CD4-positive, alpha-beta T cell treated with Interleukin-4 for 1 hour (primary cell): ENCODE measurements at regions not wholly inside any gene's neighbourhood (a gene's known extent, or its start where the extent isn't known, plus 50 kb on each side); places are given as distances from the start of the nearest gene placed in this dataset.
"Not testable (repeated sequence)": the region's sequence is repeated elsewhere in the genome, so short reads cannot be mapped to it uniquely, and the experiment has no call there.

Source experiments
- DNase-seq, 2 donors: peaks; one replicate each; pipeline ENCODE4 v3.0.0-alpha.2; 2020 to 2022

GRCh38 chr9:138174954-138175353, 297.4 kb downstream of the CACNA1B start:
- DNase-seq, result not testable (repeated sequence)

DNA sequence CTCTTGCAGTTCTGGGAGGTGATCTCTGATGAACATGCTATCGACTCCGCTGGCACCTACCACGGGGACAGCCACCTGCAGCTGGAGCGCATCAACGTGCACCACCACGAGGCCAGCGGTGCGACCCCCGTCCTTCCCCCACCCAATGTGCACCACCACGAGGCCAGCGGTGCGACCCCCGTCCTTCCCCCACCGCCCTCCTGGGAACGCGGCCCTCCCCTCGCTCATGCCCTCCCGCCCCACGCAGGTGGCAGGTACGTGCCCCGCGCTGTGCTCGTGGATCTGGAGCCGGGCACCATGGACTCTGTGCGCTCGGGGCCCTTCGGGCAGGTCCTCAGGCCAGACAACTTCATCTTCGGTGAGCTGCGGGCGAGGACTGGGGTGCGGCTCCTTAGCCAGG, 297.8 kb downstream of the CACNA1B start:
- not testable (repeated sequence) for DNase-seq

DNA sequence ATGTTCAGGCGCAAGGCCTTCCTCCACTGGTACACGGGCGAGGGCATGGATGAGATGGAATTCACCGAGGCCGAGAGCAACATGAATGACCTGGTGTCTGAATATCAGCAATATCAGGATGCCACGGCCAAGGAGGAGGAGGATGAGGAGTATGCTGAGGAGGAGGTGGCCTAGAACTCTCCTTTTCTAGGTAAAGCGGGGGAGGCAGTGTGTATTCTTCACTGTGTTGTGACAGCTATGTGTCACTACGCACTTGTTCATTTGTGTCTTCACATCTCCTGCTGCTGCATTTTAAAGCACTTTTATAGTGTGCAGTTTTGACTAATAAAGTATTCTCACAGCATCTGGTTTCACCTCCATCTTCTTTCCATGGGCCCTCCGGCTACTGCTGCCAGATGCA, 299.5 kb downstream of the CACNA1B start:
- DNase-seq, result not testable (repeated sequence)

DNA sequence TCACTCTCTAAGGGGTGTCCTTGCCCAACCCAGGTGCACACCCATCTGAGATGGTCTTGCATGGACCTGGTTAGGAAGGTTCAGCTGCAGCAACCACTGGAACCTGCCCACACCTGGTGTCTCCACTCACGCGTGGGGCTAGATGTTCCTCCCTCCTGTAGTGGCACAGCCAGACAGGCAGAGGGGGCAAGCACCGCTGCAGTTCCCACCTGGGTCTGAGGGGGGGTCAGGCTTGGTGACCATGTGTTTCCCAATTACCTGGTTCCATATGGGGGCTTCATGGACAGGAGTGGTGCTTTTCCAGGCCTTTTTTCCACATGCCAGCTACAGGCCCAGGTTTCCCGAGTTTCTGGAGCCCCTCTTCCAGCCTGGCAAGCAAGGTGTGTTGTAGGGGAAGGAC, 301.4 kb downstream of the CACNA1B start:
- DNase-seq, result not testable (repeated sequence)

DNA sequence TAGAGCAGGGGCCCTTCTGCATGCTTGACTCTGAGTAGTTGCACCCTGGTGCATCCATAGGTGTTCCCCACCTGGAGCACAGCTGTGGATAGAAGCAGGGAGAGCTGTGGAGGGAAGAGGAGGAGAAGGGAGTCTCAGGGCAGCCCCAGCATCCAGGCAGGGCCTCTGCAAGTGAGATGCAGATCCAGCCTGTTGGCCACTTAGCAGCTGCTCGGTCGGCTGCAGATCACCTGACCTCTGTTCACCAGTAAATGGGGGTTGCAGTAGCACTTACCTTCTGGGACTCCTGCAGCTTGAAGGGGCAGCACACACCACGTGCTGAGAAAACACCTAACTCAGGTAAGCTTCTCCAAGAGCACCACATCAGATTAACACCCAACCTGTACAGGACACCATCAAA, 302.1 kb downstream of the CACNA1B start:
- DNase-seq, result not testable (repeated sequence)

- DNase-seq, result not testable (repeated sequence)
Measured at GRCh38 chr9:138181963-138182362, 304.4 kb downstream of the CACNA1B start.

DNA sequence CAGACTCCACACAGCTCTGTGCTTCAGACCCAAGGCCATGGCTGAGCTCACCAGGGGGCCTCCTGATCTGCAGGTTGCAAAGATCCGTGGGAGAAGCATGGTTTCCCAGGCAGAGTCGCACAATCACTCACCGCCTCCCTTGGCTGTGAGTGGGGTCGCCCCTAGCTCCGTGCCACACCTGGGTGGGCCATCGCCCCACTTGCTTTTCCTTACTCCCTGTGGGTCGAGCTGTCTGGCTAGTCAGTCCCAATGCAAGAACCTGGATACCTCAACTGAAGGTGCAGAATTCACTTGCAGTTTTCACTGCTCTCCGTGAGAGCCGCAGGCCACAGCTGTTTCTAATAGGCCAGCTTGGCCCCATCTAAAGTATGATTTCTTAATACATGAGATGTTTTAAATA, 319.6 kb downstream of the CACNA1B start:
- not testable (repeated sequence) for DNase-seq

- DNase-seq, result not testable (repeated sequence)
Measured at GRCh38 chr9:138198963-138199362, 321.4 kb downstream of the CACNA1B start.

GRCh38 chr9:138199917-138200316, 322.3 kb downstream of the CACNA1B start:
- not testable (repeated sequence) for DNase-seq

DNA sequence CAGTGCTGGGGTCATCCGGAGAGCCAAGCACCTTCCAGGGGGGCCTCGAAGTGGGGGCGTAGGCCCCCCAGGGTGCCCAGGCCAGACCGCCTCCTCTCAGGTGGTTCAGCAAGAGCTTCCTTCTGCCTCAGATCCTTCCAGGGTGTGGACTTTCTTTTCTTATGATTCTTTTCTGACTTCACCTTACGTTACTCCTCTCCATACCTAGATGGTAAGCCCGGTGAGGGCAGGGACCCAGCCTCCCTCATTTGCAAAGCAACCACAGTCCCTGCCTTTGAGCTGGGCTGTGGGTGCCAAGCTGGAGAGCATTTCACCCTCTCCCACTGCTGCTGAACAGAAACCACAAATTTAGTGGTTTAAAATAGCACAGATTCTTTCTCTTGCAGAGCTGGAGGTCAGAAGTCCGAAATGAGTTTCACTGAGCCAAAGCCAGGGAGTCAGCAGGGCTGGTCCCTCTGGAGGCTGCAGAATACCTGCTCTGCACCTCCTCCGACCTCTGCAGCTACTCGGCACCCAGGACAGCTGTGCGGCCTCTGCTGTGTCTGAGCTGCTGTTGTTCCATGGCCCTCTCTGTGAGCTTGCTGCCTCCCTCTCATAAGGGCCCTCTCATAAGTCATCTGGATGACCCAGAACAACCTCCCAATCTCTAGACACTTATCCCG, 323.0 kb downstream of the CACNA1B start:
- DNase-seq, result not testable (repeated sequence)

GRCh38 chr9:138201167-138201889, 323.7 kb downstream of the CACNA1B start:
- DNase-seq, result not testable (repeated sequence)

- DNase-seq, result not testable (repeated sequence)
Measured at GRCh38 chr9:138202043-138202442, 324.5 kb downstream of the CACNA1B start.

DNA sequence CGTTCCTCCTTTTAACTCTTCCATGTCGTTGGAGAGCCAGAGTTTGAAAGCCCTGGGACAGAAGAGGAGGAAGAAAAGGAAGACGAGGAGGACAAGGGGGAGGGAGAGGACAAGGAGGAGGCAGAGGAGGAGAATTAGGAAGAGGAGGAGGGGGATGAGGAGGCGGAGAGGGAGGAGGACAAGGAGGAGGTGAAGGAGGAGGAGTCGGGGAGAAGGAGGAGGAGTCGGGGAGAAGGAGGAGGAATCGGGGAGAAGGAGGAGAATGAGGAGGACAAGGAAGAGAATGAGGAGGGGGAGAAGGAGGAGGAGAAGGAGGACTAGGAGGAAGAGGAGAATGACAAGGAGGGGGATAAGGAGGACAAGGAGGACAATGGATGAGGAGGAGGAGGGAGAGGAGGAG, 325.7 kb downstream of the CACNA1B start:
- not testable (repeated sequence) for DNase-seq

DNA sequence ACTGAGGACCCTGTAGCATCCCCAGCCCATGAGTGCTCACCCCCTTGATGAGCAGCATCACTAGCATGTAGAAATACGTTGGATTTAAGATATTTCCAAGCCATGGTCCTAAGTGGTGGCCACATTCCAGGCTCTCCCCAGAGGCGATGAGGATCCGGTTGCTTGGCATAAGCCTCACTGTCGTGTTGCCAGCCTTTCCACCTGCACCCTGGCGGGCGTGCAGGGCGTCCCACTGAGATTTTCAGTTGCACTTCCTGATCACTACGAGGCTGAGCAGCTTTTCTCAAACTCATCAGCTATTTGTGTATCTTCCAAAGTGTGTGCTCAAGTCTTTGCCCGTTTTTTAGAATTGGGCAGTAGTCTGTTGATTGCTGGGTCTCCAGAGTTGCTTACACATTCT, 326.3 kb downstream of the CACNA1B start:
- not testable (repeated sequence) for DNase-seq

DNA sequence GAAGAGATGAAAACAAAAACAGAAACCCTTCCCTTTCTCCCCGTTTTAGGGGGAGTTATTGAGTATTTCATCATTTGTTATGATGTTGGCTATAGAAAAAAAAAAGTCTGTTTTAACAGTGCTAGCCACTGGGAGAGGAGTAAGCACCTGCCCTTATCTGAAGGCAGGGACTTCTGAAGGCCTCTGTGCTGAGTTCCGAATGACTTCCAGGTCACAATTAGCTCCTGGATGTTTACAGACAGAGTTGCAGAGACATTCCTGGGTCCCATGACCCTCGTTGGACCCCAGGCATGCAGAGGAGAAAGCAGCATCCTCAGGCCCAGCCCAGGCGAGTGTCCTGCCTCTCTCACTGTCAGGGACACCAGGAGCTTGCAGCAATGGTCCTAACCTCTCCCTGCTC, 328.5 kb downstream of the CACNA1B start:
- not testable (repeated sequence) for DNase-seq

DNA sequence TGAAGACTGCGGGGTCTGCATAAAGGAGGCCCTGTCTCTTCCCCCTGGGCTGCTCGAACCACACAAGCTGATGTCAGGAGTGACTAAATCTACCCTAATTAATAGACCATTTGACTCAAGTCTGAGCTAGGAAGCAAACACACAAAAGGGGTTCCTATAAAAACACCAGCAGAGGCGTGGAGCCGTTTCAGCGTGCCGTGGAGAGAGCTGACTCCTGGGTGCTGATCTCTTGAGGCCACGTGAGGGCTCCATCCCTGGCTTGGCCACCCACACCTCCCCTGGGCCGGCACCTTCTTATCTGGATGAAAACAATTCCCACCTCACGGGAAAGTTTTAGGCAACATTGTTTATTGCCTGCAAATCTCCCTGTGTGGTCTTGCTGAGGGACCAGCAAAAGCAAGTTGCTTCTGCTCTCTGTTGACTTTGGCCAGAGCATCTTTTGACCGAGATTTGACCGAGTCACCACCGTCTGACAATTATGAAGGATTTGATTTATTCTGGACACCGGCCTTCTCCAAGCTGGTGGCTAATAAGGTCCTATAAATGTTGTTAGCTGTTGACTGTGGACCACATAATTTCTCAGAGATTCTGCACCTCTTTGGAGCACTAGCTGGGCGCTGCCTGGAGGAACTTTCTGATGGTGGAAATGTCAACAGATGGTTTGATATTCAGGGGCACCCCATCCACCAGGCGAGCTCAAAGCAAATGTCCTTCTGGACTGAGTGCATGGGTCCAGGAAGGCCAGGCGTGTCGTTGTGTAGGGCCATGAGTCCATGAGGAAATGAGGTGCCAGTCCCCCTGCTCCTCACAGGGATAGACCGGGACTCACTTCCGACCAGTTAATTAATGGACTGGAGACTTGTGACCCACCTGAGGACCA, 330.0 kb downstream of the CACNA1B start:
- DNase-seq, result not testable (repeated sequence)

- not testable (repeated sequence) for DNase-seq
Measured at GRCh38 chr9:138209071-138209644, 331.6 kb downstream of the CACNA1B start.

GRCh38 chr9:138210388-138210986, 332.9 kb downstream of the CACNA1B start:
- not testable (repeated sequence) for DNase-seq

- DNase-seq, result not testable (repeated sequence)
Measured at GRCh38 chr9:138211070-138211469, 333.5 kb downstream of the CACNA1B start.

DNA sequence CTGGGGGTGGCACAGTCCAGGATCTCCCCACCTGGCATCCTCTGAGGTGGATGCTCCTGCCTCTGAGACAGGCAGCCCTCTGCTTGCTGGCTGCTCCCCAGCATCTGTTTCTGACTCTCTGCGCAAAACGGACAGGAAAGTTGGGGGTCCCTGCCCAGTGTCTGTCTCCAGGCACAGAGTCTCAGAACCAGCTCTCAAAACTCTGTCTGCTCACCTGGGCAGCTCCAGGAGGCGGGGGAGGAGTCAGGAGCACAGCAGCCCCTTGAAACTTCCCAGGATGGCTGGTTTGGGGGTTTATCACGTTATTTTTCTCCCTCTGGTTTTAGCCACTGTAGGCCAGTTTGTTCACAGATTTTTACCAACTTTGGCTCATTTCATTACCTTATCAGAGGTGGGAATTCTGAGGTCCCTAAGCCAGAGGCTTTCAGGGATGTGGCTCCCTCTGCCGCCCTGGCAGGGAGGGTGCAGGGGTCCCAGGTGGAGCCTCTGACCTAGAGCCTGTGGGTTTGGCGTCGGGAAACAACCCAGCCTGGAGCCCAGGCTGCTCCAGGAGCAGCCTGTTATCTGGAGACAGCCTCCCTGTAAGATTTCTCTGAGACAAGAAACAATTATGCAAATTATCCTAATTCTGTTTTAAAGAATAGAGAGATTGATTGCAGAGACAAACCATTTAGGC, 334.1 kb downstream of the CACNA1B start:
- DNase-seq, result not testable (repeated sequence)

GRCh38 chr9:138212811-138213210, 335.2 kb downstream of the CACNA1B start:
- DNase-seq, result not testable (repeated sequence)

DNA sequence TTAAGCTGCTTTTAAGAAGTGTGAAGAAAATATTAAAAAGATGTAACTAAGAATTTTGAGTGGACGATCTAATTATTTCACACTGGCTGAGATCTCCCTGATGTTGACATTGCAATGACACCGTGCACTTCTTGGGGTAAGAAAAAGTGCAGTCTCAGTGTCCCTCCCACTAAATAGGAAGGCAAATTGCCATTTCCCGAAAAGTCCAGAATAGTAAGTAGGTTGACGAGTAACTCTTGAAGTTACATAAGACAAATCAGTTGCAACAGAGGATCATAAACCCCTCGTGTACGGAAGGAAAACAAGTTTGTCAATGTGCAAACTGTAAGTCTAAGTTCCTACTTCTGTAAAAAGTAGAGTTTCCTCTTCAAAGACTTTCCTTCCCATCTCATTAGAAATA, 336.2 kb downstream of the CACNA1B start:
- peak; percentile 16 to 54 for DNase-seq
